Liver (tissue), 8 donors: ENCODE measurements at regions not wholly inside any gene's neighbourhood (a gene's known extent, or its start where the extent isn't known, plus 50 kb on each side); places are given as distances from the start of the nearest gene placed in this dataset.

Experiments used
- DNase-seq: peaks from one replicate; pipeline ENCODE4 v3.0.0-alpha.2; 2017; ENCODE audit warnings: low spot score
- H3K27ac ChIP-seq, 2 donors: one replicate each; pipeline ENCODE4 v1.7.0; 2013; ENCODE audit warnings: inconsistent platforms in 2 of 2, low read length in 2 of 2, control low read depth in 1 of 2, low read depth in 1 of 2, mild to moderate bottlenecking in 1 of 2
- H3K27me3 ChIP-seq, 4 donors: one replicate each; pipeline versions ENCODE4 v1.6.1 to v1.7.0; 2013; ENCODE audit warnings: low read length in 3 of 4, inconsistent platforms in 1 of 4, mild to moderate bottlenecking in 1 of 4, moderate library complexity in 1 of 4; ENCODE audit not compliant: control insufficient read depth in 4 of 4, insufficient read depth in 4 of 4
- H3K36me3 ChIP-seq, 4 donors: one replicate each; pipeline versions ENCODE4 v1.6.1 to v1.7.0; 2013; ENCODE audit warnings: low read length in 3 of 4, mild to moderate bottlenecking in 3 of 4, low read depth in 1 of 4, moderate library complexity in 1 of 4; ENCODE audit not compliant: control insufficient read depth in 4 of 4, insufficient read depth in 3 of 4
- H3K4me1 ChIP-seq, 4 donors: one replicate each; pipeline versions ENCODE4 v1.6.1 to v1.7.0; 2013; ENCODE audit warnings: low read length in 3 of 4, mild to moderate bottlenecking in 3 of 4, moderate library complexity in 1 of 4; ENCODE audit not compliant: control insufficient read depth in 4 of 4, insufficient read depth in 4 of 4
- H3K4me3 ChIP-seq, 3 donors: one replicate each; pipeline versions ENCODE4 v1.6.1 to v1.7.0; 2013; ENCODE audit warnings: low read length in 3 of 3, control low read depth in 1 of 3, low read depth in 1 of 3, mild to moderate bottlenecking in 1 of 3
- H3K9ac ChIP-seq, 2 donors: one replicate each; pipeline ENCODE4 v1.7.0; 2013; ENCODE audit warnings: low read length in 2 of 2, mild to moderate bottlenecking in 2 of 2, moderate library complexity in 2 of 2, control low read depth in 1 of 2, low read depth in 1 of 2
- H3K9me3 ChIP-seq, 4 donors: one replicate each; pipeline versions ENCODE4 v1.6.1 to v1.7.0; 2013; ENCODE audit warnings: low read length in 3 of 4; ENCODE audit not compliant: control insufficient read depth in 4 of 4
- EGR1 ChIP-seq, 2 donors: IDR thresholded peaks; 2 replicates each; pipeline ENCODE4 v1.6.1; 2016 to 2018; ENCODE audit warnings: antibody characterized with exemption in 2 of 2, low read depth in 2 of 2
- FOXA1 ChIP-seq: IDR thresholded peaks from 2 replicates; pipeline ENCODE4 v1.6.1; 2016; ENCODE audit warnings: antibody characterized with exemption
- GABPA ChIP-seq, 2 donors: IDR thresholded peaks in 1 of 2; conservative IDR thresholded peaks in 1 of 2; 2 replicates each; pipeline ENCODE4 v1.6.1; 2016; ENCODE audit warnings: antibody characterized with exemption in 2 of 2, mild to moderate bottlenecking in 1 of 2, moderate library complexity in 1 of 2
- HNF4G ChIP-seq: IDR thresholded peaks from 2 replicates; pipeline ENCODE4 v1.6.1; 2016; ENCODE audit warnings: antibody characterized with exemption
- JUND ChIP-seq, 2 donors: IDR thresholded peaks; 2 replicates each; pipeline ENCODE4 v1.6.1; 2016; ENCODE audit warnings: antibody characterized with exemption in 2 of 2
- NR2F2 ChIP-seq: IDR thresholded peaks from 2 replicates; pipeline ENCODE4 v1.6.1; 2016; ENCODE audit warnings: antibody characterized with exemption
- SP1 ChIP-seq: IDR thresholded peaks from 2 replicates; pipeline ENCODE4 v1.6.1; 2018; ENCODE audit warnings: antibody characterized with exemption, mild to moderate bottlenecking
- TAF1 ChIP-seq: conservative IDR thresholded peaks from 2 replicates; pipeline ENCODE4 v1.6.1; 2016; ENCODE audit warnings: antibody characterized with exemption, mild to moderate bottlenecking
- YY1 ChIP-seq: IDR thresholded peaks from 2 replicates; pipeline ENCODE4 v1.6.1; 2016; ENCODE audit warnings: antibody characterized with exemption, mild to moderate bottlenecking
- WGBS: extraction: QIAGEN DNeasy Blood & Tissue Kit; methylation state at CpG from one replicate; pipeline ENCODE4 v1.1.7; 2013; 5-methylcytosine and 5-hydroxymethylcytosine counted together
- TF ChIP-seq, protein P1 (sequence below): IDR thresholded peaks from 2 replicates; pipeline ENCODE4 v1.6.1; 2016; ENCODE audit warnings: antibody characterized with exemption
- TF ChIP-seq, protein P2 (sequence below): IDR thresholded peaks from 2 replicates; pipeline ENCODE4 v1.6.1; 2016; ENCODE audit warnings: antibody characterized with exemption, mild to moderate bottlenecking
- TF ChIP-seq, protein P3 (sequence below): IDR thresholded peaks from 2 replicates; pipeline ENCODE4 v1.6.1; 2016; ENCODE audit warnings: antibody characterized with exemption
- TF ChIP-seq, protein P4 (sequence below): IDR thresholded peaks from 2 replicates; pipeline ENCODE4 v1.6.1; 2016; ENCODE audit warnings: antibody characterized with exemption
- TF ChIP-seq, protein P5 (sequence below): fragments of 150-350 bp; IDR thresholded peaks from 2 replicates; pipeline ENCODE4 v1.5.1; 2017; ENCODE audit warnings: improper control_type of control experiment, low read depth, low read length; ENCODE audit not compliant: missing input control
- donor health status: healthy.
- donor health status: healthy.
- donor health status: healthy.
- donor health status: healthy.
- donor health status: healthy.

DNA sequence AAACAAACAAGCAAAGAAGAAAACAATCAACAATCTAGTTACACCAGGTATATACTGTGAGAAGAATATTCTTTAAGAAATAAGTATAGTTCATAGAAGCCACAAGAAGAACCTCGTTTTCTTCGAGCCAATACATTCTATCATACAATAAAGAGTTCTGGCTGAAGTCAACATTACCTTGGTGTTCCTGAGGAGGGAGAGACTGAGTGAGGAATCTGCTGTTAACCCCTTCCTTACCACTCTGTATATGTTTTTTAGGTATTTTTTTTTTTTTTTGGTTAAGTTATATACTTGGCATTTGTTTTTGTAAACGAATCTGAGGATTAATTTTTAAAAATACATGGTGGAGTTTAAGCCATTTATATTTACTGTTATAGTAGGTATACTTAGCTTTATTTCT, 412.5 kb downstream of the NUP35 start:
- H3K9me3 ChIP-seq, result peaks cover 0 to 2% (median 0%) of the 10 kb centered on the region in 4 donors
- H3K4me1 ChIP-seq, result no peaks in the 10 kb centered on the region
- no peak for DNase-seq
- 73% methylated on average over 3 of the region's 3 CpGs for WGBS
- no peak for TF ChIP-seq TAF1
- no peak for TF ChIP-seq HNF4G
- TF ChIP-seq, protein P1, sequence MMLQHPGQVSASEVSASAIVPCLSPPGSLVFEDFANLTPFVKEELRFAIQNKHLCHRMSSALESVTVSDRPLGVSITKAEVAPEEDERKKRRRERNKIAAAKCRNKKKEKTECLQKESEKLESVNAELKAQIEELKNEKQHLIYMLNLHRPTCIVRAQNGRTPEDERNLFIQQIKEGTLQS, result no peak
- no peak overlapping the region for H3K9ac ChIP-seq
- H3K36me3 ChIP-seq, result no peaks in the 10 kb centered on the region
- no peak overlapping the region for H3K27ac ChIP-seq
- no peak overlapping the region for H3K4me3 ChIP-seq
- no peaks in the 10 kb centered on the region for H3K27me3 ChIP-seq

DNA sequence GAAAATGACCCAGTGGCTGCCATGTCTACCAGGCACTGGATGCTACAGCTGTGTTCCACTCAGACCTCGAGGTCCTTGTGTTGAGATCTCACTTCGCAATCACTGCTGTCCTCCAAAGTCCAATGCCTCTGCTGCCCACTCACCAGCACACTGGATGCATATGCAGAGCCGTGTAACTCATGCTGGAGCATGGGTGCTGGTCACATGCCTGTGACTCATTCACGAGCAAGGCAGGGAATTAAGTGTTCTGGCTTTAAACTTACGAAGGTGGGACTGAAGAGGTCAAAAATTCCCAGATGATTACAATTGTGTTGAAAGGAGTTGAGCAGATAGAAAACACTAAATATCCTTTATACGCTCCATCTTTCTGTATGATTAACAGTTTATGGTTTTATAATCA, 417.5 kb downstream of the NUP35 start:
- TF ChIP-seq, protein P2, sequence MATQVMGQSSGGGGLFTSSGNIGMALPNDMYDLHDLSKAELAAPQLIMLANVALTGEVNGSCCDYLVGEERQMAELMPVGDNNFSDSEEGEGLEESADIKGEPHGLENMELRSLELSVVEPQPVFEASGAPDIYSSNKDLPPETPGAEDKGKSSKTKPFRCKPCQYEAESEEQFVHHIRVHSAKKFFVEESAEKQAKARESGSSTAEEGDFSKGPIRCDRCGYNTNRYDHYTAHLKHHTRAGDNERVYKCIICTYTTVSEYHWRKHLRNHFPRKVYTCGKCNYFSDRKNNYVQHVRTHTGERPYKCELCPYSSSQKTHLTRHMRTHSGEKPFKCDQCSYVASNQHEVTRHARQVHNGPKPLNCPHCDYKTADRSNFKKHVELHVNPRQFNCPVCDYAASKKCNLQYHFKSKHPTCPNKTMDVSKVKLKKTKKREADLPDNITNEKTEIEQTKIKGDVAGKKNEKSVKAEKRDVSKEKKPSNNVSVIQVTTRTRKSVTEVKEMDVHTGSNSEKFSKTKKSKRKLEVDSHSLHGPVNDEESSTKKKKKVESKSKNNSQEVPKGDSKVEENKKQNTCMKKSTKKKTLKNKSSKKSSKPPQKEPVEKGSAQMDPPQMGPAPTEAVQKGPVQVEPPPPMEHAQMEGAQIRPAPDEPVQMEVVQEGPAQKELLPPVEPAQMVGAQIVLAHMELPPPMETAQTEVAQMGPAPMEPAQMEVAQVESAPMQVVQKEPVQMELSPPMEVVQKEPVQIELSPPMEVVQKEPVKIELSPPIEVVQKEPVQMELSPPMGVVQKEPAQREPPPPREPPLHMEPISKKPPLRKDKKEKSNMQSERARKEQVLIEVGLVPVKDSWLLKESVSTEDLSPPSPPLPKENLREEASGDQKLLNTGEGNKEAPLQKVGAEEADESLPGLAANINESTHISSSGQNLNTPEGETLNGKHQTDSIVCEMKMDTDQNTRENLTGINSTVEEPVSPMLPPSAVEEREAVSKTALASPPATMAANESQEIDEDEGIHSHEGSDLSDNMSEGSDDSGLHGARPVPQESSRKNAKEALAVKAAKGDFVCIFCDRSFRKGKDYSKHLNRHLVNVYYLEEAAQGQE, result no peak
- TF ChIP-seq EGR1 (IDR thresholded peaks at IDR 0.05; ENCODE audit: low read depth in 2 of 2), result no peak
- TF ChIP-seq, protein P1, result no peak
- no peak for TF ChIP-seq GABPA (IDR thresholded peaks at IDR 0.05 in 1 of 2, conservative IDR thresholded peaks at IDR 0.05 in 1 of 2)
- TF ChIP-seq, protein P3, sequence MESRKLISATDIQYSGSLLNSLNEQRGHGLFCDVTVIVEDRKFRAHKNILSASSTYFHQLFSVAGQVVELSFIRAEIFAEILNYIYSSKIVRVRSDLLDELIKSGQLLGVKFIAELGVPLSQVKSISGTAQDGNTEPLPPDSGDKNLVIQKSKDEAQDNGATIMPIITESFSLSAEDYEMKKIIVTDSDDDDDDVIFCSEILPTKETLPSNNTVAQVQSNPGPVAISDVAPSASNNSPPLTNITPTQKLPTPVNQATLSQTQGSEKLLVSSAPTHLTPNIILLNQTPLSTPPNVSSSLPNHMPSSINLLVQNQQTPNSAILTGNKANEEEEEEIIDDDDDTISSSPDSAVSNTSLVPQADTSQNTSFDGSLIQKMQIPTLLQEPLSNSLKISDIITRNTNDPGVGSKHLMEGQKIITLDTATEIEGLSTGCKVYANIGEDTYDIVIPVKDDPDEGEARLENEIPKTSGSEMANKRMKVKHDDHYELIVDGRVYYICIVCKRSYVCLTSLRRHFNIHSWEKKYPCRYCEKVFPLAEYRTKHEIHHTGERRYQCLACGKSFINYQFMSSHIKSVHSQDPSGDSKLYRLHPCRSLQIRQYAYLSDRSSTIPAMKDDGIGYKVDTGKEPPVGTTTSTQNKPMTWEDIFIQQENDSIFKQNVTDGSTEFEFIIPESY, result no peak
- TF ChIP-seq, protein P4, sequence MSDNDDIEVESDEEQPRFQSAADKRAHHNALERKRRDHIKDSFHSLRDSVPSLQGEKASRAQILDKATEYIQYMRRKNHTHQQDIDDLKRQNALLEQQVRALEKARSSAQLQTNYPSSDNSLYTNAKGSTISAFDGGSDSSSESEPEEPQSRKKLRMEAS, result no peak
- Histone ChIP-seq H3K9me3 (peaks cover 0 to 6% (median 3%) of the 10 kb centered on the region in 4 donors), H3K27me3 (peaks cover 0 to 4% (median 0%) of the 10 kb centered on the region in 4 donors), H3K4me1 (no peaks in the 10 kb centered on the region), H3K9ac (no peak overlapping the region), H3K27ac (no peak overlapping the region), H3K36me3 (no peaks in the 10 kb centered on the region), H3K4me3 (no peak overlapping the region)
- WGBS, result 72% methylated on average over 6 of the region's 6 CpGs
- DNase-seq, result no peak

DNA sequence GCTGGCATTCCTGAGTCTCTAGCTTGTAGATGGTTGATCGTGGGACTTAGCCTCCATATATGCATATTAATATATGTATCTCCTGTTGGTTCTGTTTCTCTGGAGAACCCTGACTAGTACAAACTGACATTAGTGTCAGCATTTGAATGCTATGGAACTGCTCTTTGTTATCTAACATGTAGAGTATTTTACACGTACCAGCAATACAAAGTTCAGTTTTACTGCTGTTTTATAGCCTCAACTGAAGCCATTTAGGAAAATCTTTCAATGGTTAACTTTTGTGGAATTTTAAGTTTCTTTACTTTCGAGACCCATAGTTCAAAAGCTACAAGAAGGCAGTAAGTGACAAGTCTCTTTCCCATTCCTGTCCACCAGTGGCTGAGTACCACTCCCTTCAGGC, 418.4 kb downstream of the NUP35 start:
- Histone ChIP-seq H3K27me3 (peaks cover 0 to 4% (median 0%) of the 10 kb centered on the region in 4 donors), H3K36me3 (no peaks in the 10 kb centered on the region), H3K4me3 (no peak overlapping the region), H3K4me1 (no peaks in the 10 kb centered on the region), H3K27ac (no peak overlapping the region), H3K9me3 (peaks cover 0 to 6% (median 3%) of the 10 kb centered on the region in 4 donors), H3K9ac (no peak overlapping the region)
- DNase-seq, result no peak
- 70% methylated on average over 3 of the region's 3 CpGs for WGBS
- no peak for TF ChIP-seq JUND (IDR thresholded peaks at IDR 0.05)
- TF ChIP-seq, protein P1, result no peak
- TF ChIP-seq, protein P2, result no peak
- no peak for TF ChIP-seq YY1
- TF ChIP-seq GABPA (IDR thresholded peaks at IDR 0.05 in 1 of 2, conservative IDR thresholded peaks at IDR 0.05 in 1 of 2), result no peak
- TF ChIP-seq, protein P5, sequence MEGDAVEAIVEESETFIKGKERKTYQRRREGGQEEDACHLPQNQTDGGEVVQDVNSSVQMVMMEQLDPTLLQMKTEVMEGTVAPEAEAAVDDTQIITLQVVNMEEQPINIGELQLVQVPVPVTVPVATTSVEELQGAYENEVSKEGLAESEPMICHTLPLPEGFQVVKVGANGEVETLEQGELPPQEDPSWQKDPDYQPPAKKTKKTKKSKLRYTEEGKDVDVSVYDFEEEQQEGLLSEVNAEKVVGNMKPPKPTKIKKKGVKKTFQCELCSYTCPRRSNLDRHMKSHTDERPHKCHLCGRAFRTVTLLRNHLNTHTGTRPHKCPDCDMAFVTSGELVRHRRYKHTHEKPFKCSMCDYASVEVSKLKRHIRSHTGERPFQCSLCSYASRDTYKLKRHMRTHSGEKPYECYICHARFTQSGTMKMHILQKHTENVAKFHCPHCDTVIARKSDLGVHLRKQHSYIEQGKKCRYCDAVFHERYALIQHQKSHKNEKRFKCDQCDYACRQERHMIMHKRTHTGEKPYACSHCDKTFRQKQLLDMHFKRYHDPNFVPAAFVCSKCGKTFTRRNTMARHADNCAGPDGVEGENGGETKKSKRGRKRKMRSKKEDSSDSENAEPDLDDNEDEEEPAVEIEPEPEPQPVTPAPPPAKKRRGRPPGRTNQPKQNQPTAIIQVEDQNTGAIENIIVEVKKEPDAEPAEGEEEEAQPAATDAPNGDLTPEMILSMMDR, result no peak
- no peak for TF ChIP-seq HNF4G
- TF ChIP-seq, protein P4, result no peak
- no peak for TF ChIP-seq FOXA1
- no peak for TF ChIP-seq EGR1 (IDR thresholded peaks at IDR 0.05; ENCODE audit: low read depth in 2 of 2)
- TF ChIP-seq SP1, result no peak
- TF ChIP-seq NR2F2, result no peak
